Ishikawa (cell line): ENCODE measurements at regions not wholly inside any gene's neighbourhood (a gene's known extent, or its start where the extent isn't known, plus 50 kb on each side); places are given as distances from the start of the nearest gene placed in this dataset.

Experiments
- CEBPB ChIP-seq: IDR thresholded peaks from 2 replicates; pipeline ENCODE4 v1.6.1; 2012
- CREB1 ChIP-seq: IDR thresholded peaks from 2 replicates; pipeline ENCODE4 v1.6.1; 2012; ENCODE audit warnings: low read depth
- EGR1 ChIP-seq: IDR thresholded peaks from 2 replicates; pipeline ENCODE4 v1.6.1; 2012
- EP300 ChIP-seq: IDR thresholded peaks from 2 replicates; pipeline ENCODE4 v1.6.1; 2012; ENCODE audit warnings: borderline replicate concordance
- FOXM1 ChIP-seq: IDR thresholded peaks from 2 replicates; pipeline ENCODE4 v1.6.1; 2012; ENCODE audit warnings: low read depth, borderline replicate concordance
- NFIC ChIP-seq: IDR thresholded peaks from 2 replicates; pipeline ENCODE4 v1.6.1; 2012
- RAD21 ChIP-seq: IDR thresholded peaks from 2 replicates; pipeline ENCODE4 v1.6.1; 2012; ENCODE audit warnings: low read depth
- TAF1 ChIP-seq: IDR thresholded peaks from 2 replicates; pipeline ENCODE4 v1.6.1; 2012; ENCODE audit warnings: low read depth, mild to moderate bottlenecking
- TCF12 ChIP-seq: IDR thresholded peaks from 2 replicates; pipeline ENCODE4 v1.6.1; 2012; ENCODE audit warnings: low read depth
- TEAD4 ChIP-seq: IDR thresholded peaks from 2 replicates; pipeline ENCODE4 v1.6.1; 2012
- USF1 ChIP-seq: IDR thresholded peaks from 2 replicates; pipeline ENCODE4 v1.6.1; 2012
- YY1 ChIP-seq: IDR thresholded peaks from 2 replicates; pipeline ENCODE4 v1.6.1; 2012; ENCODE audit warnings: low read depth
- ZBTB7A ChIP-seq: IDR thresholded peaks from 2 replicates; pipeline ENCODE4 v1.6.1; 2012; ENCODE audit warnings: low read depth
- TF ChIP-seq, protein P1 (sequence below): IDR thresholded peaks from 2 replicates; pipeline ENCODE4 v1.6.1; 2012; ENCODE audit warnings: low read depth, mild to moderate bottlenecking
- TF ChIP-seq, protein P2 (sequence below): IDR thresholded peaks from 2 replicates; pipeline ENCODE4 v1.6.1; 2012

GRCh38 chr6:22632581-22633145 lies 63.3 kb downstream of the HDGFL1 start:
- TF ChIP-seq, protein P1, sequence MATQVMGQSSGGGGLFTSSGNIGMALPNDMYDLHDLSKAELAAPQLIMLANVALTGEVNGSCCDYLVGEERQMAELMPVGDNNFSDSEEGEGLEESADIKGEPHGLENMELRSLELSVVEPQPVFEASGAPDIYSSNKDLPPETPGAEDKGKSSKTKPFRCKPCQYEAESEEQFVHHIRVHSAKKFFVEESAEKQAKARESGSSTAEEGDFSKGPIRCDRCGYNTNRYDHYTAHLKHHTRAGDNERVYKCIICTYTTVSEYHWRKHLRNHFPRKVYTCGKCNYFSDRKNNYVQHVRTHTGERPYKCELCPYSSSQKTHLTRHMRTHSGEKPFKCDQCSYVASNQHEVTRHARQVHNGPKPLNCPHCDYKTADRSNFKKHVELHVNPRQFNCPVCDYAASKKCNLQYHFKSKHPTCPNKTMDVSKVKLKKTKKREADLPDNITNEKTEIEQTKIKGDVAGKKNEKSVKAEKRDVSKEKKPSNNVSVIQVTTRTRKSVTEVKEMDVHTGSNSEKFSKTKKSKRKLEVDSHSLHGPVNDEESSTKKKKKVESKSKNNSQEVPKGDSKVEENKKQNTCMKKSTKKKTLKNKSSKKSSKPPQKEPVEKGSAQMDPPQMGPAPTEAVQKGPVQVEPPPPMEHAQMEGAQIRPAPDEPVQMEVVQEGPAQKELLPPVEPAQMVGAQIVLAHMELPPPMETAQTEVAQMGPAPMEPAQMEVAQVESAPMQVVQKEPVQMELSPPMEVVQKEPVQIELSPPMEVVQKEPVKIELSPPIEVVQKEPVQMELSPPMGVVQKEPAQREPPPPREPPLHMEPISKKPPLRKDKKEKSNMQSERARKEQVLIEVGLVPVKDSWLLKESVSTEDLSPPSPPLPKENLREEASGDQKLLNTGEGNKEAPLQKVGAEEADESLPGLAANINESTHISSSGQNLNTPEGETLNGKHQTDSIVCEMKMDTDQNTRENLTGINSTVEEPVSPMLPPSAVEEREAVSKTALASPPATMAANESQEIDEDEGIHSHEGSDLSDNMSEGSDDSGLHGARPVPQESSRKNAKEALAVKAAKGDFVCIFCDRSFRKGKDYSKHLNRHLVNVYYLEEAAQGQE = no peak
- TF ChIP-seq NFIC (no peak), EGR1 (no peak), RAD21 (no peak), TAF1 (no peak), CEBPB (no peak), TCF12 (no peak), EP300 (no peak), ZBTB7A (no peak), FOXM1 (no peak), CREB1 (no peak), USF1 (no peak)
- TF ChIP-seq, protein P2, sequence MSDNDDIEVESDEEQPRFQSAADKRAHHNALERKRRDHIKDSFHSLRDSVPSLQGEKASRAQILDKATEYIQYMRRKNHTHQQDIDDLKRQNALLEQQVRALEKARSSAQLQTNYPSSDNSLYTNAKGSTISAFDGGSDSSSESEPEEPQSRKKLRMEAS = no peak

- TF ChIP-seq CEBPB (no peak), FOXM1 (no peak), TEAD4 (no peak), EP300 (no peak), TCF12 (no peak), RAD21 (no peak), USF1 (no peak), CREB1 (no peak), YY1 (no peak)
- TF ChIP-seq, protein P1 = no peak
Measured at GRCh38 chr6:22636452-22636851, 67.1 kb downstream of the HDGFL1 start.

DNA sequence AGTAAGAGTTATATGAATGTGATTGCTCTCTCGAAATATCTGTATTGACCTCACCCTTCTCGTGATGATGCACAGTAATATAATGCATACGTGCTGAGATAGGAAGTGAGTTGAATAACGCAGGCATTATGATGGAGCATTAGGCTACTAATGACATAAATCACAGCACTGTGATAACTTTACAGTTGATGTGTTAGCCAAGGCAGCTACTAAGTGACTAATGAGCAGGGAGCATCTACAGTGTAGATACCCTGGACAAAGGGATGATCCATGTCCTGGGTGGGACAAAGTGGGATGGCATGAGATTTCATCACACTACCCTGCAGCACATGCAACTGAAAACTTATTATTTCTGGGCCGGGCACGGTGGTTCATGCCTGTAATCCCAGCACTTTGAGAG lies 68.4 kb downstream of the HDGFL1 start:
- TF ChIP-seq EP300 (no peak), YY1 (no peak), TEAD4 (no peak), USF1 (no peak), FOXM1 (no peak), RAD21 (no peak), EGR1 (no peak), CREB1 (no peak), CEBPB (no peak), ZBTB7A (no peak), TAF1 (no peak), NFIC (no peak), TCF12 (no peak)
- TF ChIP-seq, protein P1 = no peak
- TF ChIP-seq, protein P2 = no peak

DNA sequence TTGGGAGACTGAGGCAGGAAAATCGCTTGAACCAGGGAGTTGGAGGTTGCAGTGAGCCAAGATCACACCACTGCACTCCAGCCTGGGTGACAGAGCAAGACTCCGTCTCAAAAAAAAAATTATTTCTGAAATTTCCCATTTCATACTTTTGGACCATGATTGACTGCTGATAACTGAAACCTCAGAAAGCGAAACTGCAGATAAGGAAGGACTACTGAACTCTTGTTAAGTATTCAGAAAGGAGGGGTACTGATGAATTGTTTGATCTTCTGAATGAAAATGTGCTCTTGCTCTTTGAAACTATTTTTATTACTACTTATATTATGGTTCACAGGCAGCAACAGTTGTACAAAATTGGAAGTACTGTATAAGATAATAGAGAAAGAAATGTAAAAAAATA lies 69.0 kb downstream of the HDGFL1 start:
- no peak for TF ChIP-seq TAF1
- no peak for TF ChIP-seq EP300
- no peak for TF ChIP-seq ZBTB7A
- TF ChIP-seq USF1 = no peak
- no peak for TF ChIP-seq YY1
- no peak for TF ChIP-seq CEBPB
- TF ChIP-seq, protein P2 = no peak
- no peak for TF ChIP-seq TEAD4
- no peak for TF ChIP-seq FOXM1
- TF ChIP-seq RAD21 = no peak
- TF ChIP-seq, protein P1 = no peak
- TF ChIP-seq EGR1 = no peak
- no peak for TF ChIP-seq NFIC
- no peak for TF ChIP-seq CREB1
- TF ChIP-seq TCF12 = no peak
